K562 (cell line): ENCODE measurements at regions not wholly inside any gene's neighbourhood (a gene's known extent, or its start where the extent isn't known, plus 50 kb on each side); places are given as distances from the start of the nearest gene placed in this dataset.

Experiments
- CCAR2 ChIP-seq: fragments of 200-400 bp; formaldehyde crosslinking; IDR thresholded peaks from 2 replicates; pipeline ENCODE4 v1.6.1; 2017; ENCODE audit warnings: mild to moderate bottlenecking, low read depth, low read length
- ETV6 ChIP-seq, 3 experiments: fragments of 150-350 bp in 1 of 3; sonication (generic) in 1 of 3; formaldehyde crosslinking in 1 of 3; IDR thresholded peaks; 2 replicates each; pipeline versions ENCODE4 v1.6.1 to v1.8.0; 2014 to 2022; ENCODE audit warnings: borderline replicate concordance in 2 of 3, low read depth in 2 of 3, antibody characterized with exemption in 1 of 3, low read length in 1 of 3, mild to moderate bottlenecking in 1 of 3, missing genetic modification reagents in 1 of 3
- HMGN3 ChIP-seq: IDR thresholded peaks from 2 replicates; pipeline ENCODE4 v1.6.1; 2011; ENCODE audit warnings: borderline replicate concordance, low read depth, mild to moderate bottlenecking, mixed read lengths, low read length; ENCODE audit not compliant: insufficient read length; ENCODE audit errors: extremely low read depth
- LCOR ChIP-seq: sonication (generic); formaldehyde crosslinking; IDR thresholded peaks from 2 replicates; pipeline ENCODE4 v1.8.0; 2022; ENCODE audit warnings: mild to moderate bottlenecking, missing genetic modification reagents
- NFE2 ChIP-seq: IDR thresholded peaks from 2 replicates; pipeline ENCODE4 v1.6.1; 2014; ENCODE audit warnings: antibody characterized with exemption, low read depth
- NR4A1 ChIP-seq, 2 experiments: fragments of 250-450 bp in 1 of 2; fragments of 450-650 bp in 1 of 2; sonication (Bioruptor Pico) in 1 of 2; IDR thresholded peaks; 2 replicates each; pipeline versions ENCODE4 v1.4.0 to v1.6.1; 2016 to 2020; ENCODE audit warnings: mild to moderate bottlenecking in 2 of 2, missing compliant biosample characterization in 1 of 2, missing genetic modification characterization in 1 of 2, moderate library complexity in 1 of 2
- NRF1 ChIP-seq, 2 experiments: fragments of 450-650 bp; IDR thresholded peaks in 1 of 2; conservative IDR thresholded peaks in 1 of 2; 2 replicates each; pipeline ENCODE4 v1.6.1; 2014; ENCODE audit warnings: mild to moderate bottlenecking in 2 of 2
- PYGO2 ChIP-seq: fragments of 450-650 bp; IDR thresholded peaks from 2 replicates; pipeline ENCODE4 v1.6.1; 2016; ENCODE audit warnings: mild to moderate bottlenecking, missing genetic modification characterization, moderate library complexity, missing compliant biosample characterization
- SIN3A ChIP-seq, 2 experiments: fragments of 150-350 bp in 1 of 2; IDR thresholded peaks; 2 replicates each; pipeline ENCODE4 v1.6.1; 2011 to 2016; ENCODE audit warnings: borderline replicate concordance in 2 of 2, low read depth in 2 of 2, low read length in 2 of 2, mild to moderate bottlenecking in 2 of 2, moderate library complexity in 2 of 2; ENCODE audit not compliant: control insufficient read depth in 1 of 2
- ZNF146 ChIP-seq: IDR thresholded peaks from one replicate; pipeline ENCODE4 v1.6.1; 2018; ENCODE audit warnings: missing compliant biosample characterization; ENCODE audit not compliant: unreplicated experiment
- ZNF217 ChIP-seq: sonication (generic); formaldehyde crosslinking; IDR thresholded peaks from 2 replicates; pipeline ENCODE4 v1.8.0; 2022; ENCODE audit warnings: mild to moderate bottlenecking, missing genetic modification reagents
- ZNF41 ChIP-seq: fragments of 250-450 bp; sonication (Bioruptor Pico); conservative IDR thresholded peaks from 2 replicates; pipeline ENCODE4 v1.4.0; 2020; ENCODE audit warnings: mild to moderate bottlenecking
- ZNF445 ChIP-seq: fragments of 250-450 bp; sonication (Bioruptor Pico); IDR thresholded peaks from 2 replicates; pipeline ENCODE4 v1.4.0; 2020; ENCODE audit warnings: low read depth, mild to moderate bottlenecking, moderate library complexity
- TF ChIP-seq, protein P1 (sequence below): sonication (generic); formaldehyde crosslinking; IDR thresholded peaks from 2 replicates; pipeline ENCODE4 v1.8.1; 2023; ENCODE audit warnings: missing genetic modification reagents, mild to moderate bottlenecking, borderline replicate concordance
- TF ChIP-seq, protein P2 (sequence below), 3 experiments: fragments of 200-800 bp in 1 of 3; sonication (Bioruptor generic) in 1 of 3; sonication (generic) in 1 of 3; formaldehyde crosslinking in 1 of 3; IDR thresholded peaks; 2 replicates each; pipeline versions ENCODE4 v1.6.1 to v1.8.0; 2016 to 2022; ENCODE audit warnings: mild to moderate bottlenecking in 2 of 3, missing compliant biosample characterization in 2 of 3, missing genetic modification characterization in 2 of 3, missing genetic modification reagents in 1 of 3
- TF ChIP-seq, protein P3 (sequence below), 2 experiments: fragments of 450-650 bp; conservative IDR thresholded peaks; 2 replicates each; pipeline ENCODE4 v1.6.1; 2017; ENCODE audit warnings: mild to moderate bottlenecking in 2 of 2, moderate library complexity in 2 of 2

DNA sequence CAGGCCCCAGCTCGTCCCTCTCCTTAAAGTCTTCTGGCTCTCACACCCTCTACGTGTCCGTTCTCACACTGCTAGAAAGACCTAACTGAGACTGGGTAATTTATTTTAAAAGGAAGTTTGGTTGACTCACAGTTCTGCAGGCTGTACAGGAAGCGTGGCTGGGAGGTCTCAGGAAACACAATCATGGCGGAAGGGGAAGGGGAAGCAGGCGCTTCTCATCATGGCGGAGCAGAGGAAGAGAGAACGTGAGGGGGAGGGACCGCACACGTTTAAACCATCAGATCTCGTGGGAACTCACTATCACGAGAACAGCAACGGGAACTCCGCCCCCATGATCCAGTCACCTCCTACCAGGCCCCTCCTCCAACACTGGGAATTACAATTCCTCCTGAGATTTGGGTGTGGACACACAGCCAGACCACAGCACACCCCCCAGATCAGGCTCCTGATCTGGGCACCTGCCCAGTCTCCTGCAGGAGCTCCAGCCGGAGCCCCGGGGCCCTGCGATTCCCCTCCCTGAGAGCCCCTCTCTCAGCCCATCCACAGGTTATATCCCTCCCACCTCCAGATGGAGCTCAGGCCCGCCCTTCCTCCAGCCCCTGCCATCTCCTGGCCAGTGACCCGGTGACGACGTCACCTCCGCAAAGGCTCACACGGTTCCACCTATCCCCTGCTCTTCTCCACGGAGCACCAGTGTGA, 170.2 kb downstream of the BRD1 start (continued):
- TF ChIP-seq, protein P1, sequence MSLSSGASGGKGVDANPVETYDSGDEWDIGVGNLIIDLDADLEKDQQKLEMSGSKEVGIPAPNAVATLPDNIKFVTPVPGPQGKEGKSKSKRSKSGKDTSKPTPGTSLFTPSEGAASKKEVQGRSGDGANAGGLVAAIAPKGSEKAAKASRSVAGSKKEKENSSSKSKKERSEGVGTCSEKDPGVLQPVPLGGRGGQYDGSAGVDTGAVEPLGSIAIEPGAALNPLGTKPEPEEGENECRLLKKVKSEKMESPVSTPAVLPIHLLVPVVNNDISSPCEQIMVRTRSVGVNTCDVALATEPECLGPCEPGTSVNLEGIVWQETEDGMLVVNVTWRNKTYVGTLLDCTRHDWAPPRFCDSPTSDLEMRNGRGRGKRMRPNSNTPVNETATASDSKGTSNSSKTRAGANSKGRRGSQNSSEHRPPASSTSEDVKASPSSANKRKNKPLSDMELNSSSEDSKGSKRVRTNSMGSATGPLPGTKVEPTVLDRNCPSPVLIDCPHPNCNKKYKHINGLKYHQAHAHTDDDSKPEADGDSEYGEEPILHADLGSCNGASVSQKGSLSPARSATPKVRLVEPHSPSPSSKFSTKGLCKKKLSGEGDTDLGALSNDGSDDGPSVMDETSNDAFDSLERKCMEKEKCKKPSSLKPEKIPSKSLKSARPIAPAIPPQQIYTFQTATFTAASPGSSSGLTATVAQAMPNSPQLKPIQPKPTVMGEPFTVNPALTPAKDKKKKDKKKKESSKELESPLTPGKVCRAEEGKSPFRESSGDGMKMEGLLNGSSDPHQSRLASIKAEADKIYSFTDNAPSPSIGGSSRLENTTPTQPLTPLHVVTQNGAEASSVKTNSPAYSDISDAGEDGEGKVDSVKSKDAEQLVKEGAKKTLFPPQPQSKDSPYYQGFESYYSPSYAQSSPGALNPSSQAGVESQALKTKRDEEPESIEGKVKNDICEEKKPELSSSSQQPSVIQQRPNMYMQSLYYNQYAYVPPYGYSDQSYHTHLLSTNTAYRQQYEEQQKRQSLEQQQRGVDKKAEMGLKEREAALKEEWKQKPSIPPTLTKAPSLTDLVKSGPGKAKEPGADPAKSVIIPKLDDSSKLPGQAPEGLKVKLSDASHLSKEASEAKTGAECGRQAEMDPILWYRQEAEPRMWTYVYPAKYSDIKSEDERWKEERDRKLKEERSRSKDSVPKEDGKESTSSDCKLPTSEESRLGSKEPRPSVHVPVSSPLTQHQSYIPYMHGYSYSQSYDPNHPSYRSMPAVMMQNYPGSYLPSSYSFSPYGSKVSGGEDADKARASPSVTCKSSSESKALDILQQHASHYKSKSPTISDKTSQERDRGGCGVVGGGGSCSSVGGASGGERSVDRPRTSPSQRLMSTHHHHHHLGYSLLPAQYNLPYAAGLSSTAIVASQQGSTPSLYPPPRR (CRISPR knock-in tag) = no peak
- no peak for TF ChIP-seq HMGN3
- TF ChIP-seq PYGO2 (tag) = no peak
- TF ChIP-seq, protein P2, sequence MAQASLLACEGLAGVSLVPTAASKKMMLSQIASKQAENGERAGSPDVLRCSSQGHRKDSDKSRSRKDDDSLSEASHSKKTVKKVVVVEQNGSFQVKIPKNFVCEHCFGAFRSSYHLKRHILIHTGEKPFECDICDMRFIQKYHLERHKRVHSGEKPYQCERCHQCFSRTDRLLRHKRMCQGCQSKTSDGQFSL (CRISPR knock-in tag; IDR thresholded peaks at IDR 0.05) = no peak
- TF ChIP-seq, protein P2 (tag; IDR thresholded peaks at IDR 0.05) = no peak
- TF ChIP-seq, protein P3, sequence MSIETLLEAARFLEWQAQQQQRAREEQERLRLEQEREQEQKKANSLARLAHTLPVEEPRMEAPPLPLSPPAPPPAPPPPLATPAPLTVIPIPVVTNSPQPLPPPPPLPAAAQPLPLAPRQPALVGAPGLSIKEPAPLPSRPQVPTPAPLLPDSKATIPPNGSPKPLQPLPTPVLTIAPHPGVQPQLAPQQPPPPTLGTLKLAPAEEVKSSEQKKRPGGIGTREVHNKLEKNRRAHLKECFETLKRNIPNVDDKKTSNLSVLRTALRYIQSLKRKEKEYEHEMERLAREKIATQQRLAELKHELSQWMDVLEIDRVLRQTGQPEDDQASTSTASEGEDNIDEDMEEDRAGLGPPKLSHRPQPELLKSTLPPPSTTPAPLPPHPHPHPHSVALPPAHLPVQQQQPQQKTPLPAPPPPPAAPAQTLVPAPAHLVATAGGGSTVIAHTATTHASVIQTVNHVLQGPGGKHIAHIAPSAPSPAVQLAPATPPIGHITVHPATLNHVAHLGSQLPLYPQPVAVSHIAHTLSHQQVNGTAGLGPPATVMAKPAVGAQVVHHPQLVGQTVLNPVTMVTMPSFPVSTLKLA (conservative IDR thresholded peaks at IDR 0.05) = peak; percentile 51 to 60; a peak in 2 of 4 replicates
- no peak for TF ChIP-seq ZNF445
- TF ChIP-seq ZNF41 (CRISPR knock-in tag) = no peak
- no peak for TF ChIP-seq CCAR2
- no peak for TF ChIP-seq NFE2
- TF ChIP-seq ETV6 (IDR thresholded peaks at IDR 0.05; ENCODE audit: borderline replicate concordance in 1 of 2, low read depth in 2 of 2, low read length in 1 of 2) = peak; percentile 82 to 85; a peak in 3 of 4 replicates
- no peak for TF ChIP-seq ETV6 (CRISPR knock-in tag; IDR thresholded peaks at IDR 0.05; ENCODE audit: borderline replicate concordance)
- peak; percentile 11 to 23; a peak in 1 of 4 replicates for TF ChIP-seq NRF1 (conservative IDR thresholded peaks at IDR 0.05 in 1 of 2, IDR thresholded peaks at IDR 0.05 in 1 of 2)
- TF ChIP-seq SIN3A (IDR thresholded peaks at IDR 0.05; ENCODE audit: borderline replicate concordance in 2 of 2, control insufficient read depth in 1 of 2, low read depth in 2 of 2, low read length in 2 of 2) = peak; percentile 56; a peak in 1 of 4 replicates
- no peak for TF ChIP-seq LCOR (CRISPR knock-in tag)
- TF ChIP-seq NR4A1 (CRISPR knock-in tag; IDR thresholded peaks at IDR 0.05) = no peak
- TF ChIP-seq NR4A1 (tag; IDR thresholded peaks at IDR 0.05) = no peak
- no peak for TF ChIP-seq ZNF217 (CRISPR knock-in tag)
- no peak for TF ChIP-seq ZNF146 (CRISPR knock-in tag)
